HEK293T (cell line): ENCODE measurements at regions not wholly inside any gene's neighbourhood (a gene's known extent, or its start where the extent isn't known, plus 50 kb on each side); places are given as distances from the start of the nearest gene placed in this dataset.

ENCODE experiments used
- ARNT ChIP-seq: fragments of 450-650 bp; IDR thresholded peaks from 2 replicates; pipeline ENCODE4 v1.6.1; 2017; ENCODE audit warnings: mild to moderate bottlenecking
- BHLHE40 ChIP-seq: fragments of 450-650 bp; IDR thresholded peaks from 2 replicates; pipeline ENCODE4 v1.6.1; 2016; ENCODE audit warnings: mild to moderate bottlenecking, moderate library complexity, borderline replicate concordance
- CTBP1 ChIP-seq: fragments of 450-650 bp; IDR thresholded peaks from 2 replicates; pipeline ENCODE4 v1.6.1; 2016; ENCODE audit warnings: borderline replicate concordance
- ELF4 ChIP-seq: fragments of 450-650 bp; IDR thresholded peaks from 2 replicates; pipeline ENCODE4 v1.6.1; 2017; ENCODE audit warnings: antibody characterized with exemption
- FOXA1 ChIP-seq: fragments of 450-650 bp; IDR thresholded peaks from 2 replicates; pipeline ENCODE4 v1.6.1; 2016; ENCODE audit warnings: mild to moderate bottlenecking
- FOXK2 ChIP-seq: fragments of 450-650 bp; IDR thresholded peaks from 2 replicates; pipeline ENCODE4 v1.6.1; 2016; ENCODE audit warnings: mild to moderate bottlenecking
- HDGF ChIP-seq: fragments of 450-650 bp; IDR thresholded peaks from 2 replicates; pipeline ENCODE4 v1.6.1; 2017; ENCODE audit warnings: antibody characterized with exemption, borderline replicate concordance
- NFRKB ChIP-seq: fragments of 450-650 bp; IDR thresholded peaks from 2 replicates; pipeline ENCODE4 v1.6.1; 2016; ENCODE audit warnings: mild to moderate bottlenecking, moderate library complexity
- PKNOX1 ChIP-seq: fragments of 450-650 bp; IDR thresholded peaks from 2 replicates; pipeline ENCODE4 v1.6.1; 2016
- SP1 ChIP-seq: fragments of 450-650 bp; IDR thresholded peaks from 2 replicates; pipeline ENCODE4 v1.6.1; 2017
- SUZ12 ChIP-seq: fragments of 450-650 bp; IDR thresholded peaks from 2 replicates; pipeline ENCODE4 v1.6.1; 2016; ENCODE audit warnings: mild to moderate bottlenecking
- TARDBP ChIP-seq: fragments of 450-650 bp; IDR thresholded peaks from 2 replicates; pipeline ENCODE4 v1.6.1; 2016
- ZNF384 ChIP-seq: fragments of 450-650 bp; IDR thresholded peaks from 2 replicates; pipeline ENCODE4 v1.6.1; 2016

- TF ChIP-seq SP1 (no peak), TARDBP (no peak), ARNT (no peak), HDGF (no peak), FOXA1 (no peak), ZNF384 (no peak), BHLHE40 (no peak), PKNOX1 (no peak), FOXK2 (no peak), SUZ12 (no peak), ELF4 (no peak), CTBP1 (no peak), NFRKB (no peak)
Observed at GRCh38 chr7:25379351-25380300, 151.3 kb upstream of the NPVF start.
